Adipose tissue (tissue), 3 donors: ENCODE measurements at regions not wholly inside any gene's neighbourhood (a gene's known extent, or its start where the extent isn't known, plus 50 kb on each side); places are given as distances from the start of the nearest gene placed in this dataset.

Experiments used
- H3K27ac ChIP-seq: one replicate; pipeline ENCODE4 v1.5.1; 2013; ENCODE audit warnings: low read depth, low read length
- WGBS, 3 donors: extraction: QIAGEN DNeasy Blood & Tissue Kit; methylation state at CpG; one replicate each; pipeline ENCODE4 v1.1.7; 2013; 5-methylcytosine and 5-hydroxymethylcytosine counted together
- donor health status: healthy with polysubstance abuse.
- donor health status: Bipolar disorder and iron deficiency.
- donor health status: healthy.

DNA sequence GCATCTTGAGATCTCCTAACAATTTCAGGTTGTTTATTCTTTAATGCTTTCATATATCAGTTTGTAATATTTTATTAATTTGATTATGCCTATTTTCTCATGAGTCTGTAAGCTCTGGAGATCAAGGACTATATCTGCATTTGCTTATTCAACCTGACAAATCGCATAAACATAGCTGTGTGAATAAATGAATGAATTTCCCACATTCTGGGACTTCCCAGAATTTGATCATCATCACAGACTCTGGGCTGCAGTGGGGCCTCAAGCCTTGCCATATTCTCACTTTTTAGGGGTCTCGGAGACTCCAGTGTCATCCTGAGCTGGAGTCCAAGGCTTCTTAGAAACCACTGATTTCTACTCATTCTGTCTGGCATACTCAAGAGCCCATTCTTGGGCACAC lies 180.5 kb downstream of the DAD1 start:
- no peak overlapping the region for H3K27ac ChIP-seq
- WGBS, 3 donors = 95 to 98% (median 97%) methylated on average over 2 of the region's 2 CpGs

DNA sequence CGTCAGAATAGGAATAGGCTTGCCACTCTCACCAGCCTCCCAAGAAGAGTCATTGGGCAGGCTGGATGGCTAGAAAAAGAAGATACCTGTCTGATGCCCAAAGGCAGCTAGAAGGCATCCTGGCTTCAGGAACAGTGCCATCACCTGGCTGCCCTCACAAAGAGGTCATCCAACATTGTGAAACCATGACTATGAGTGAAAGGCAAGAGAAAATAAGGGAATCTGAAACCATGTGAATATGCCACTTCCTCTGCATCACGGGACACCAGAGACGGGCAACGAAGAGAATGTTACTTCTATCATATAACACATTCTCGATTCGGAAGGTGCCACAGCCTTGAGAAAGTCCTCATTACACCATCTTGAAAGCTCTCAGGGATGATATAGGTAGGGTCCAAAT lies 182.0 kb downstream of the DAD1 start:
- WGBS, 3 donors = 71 to 80% (median 73%) methylated on average over 6 of the region's 6 CpGs
- H3K27ac ChIP-seq = no peak overlapping the region

DNA sequence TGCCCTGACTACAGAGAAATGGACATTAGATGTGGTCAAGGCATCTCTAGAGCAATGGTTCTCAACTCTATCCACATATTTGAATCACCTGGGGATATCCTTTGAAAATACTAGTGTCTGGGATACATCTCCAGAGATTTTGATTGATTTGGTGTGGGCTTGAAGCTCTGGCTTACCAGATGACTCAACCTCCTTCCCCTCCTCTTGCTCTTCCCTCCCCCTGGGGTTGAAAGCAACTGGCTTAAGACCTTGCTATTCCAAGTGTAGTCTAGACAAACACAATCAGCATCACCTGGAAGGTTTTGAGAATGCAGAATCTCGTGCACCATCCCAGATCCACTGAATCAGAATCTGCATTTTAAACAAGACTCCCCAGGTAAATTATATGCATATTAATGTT lies 183.8 kb downstream of the DAD1 start:
- no peak overlapping the region for H3K27ac ChIP-seq
- 53 to 85% (median 81%) methylated on average over 1 of the region's 1 CpG for WGBS, 3 donors

DNA sequence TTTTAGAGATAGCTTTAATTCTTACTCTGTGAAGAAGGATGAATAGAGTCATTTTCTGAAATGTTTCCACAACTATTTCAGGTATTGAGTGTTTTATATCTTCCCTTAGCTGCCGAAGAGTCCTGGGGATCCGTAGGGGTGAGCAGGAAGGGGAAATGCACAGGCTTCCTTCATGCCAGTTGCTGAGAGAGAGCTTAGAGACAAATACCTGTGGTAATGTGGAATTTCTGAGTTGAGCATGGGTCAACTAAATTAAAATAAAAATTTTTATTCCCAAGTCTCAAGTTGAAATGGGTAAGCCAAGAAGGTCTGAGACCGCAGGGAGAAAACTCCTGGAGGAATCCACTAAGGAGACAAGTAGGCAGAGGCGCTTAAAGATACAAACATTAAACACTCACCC lies 185.7 kb downstream of the DAD1 start:
- H3K27ac ChIP-seq = no peak overlapping the region

DNA sequence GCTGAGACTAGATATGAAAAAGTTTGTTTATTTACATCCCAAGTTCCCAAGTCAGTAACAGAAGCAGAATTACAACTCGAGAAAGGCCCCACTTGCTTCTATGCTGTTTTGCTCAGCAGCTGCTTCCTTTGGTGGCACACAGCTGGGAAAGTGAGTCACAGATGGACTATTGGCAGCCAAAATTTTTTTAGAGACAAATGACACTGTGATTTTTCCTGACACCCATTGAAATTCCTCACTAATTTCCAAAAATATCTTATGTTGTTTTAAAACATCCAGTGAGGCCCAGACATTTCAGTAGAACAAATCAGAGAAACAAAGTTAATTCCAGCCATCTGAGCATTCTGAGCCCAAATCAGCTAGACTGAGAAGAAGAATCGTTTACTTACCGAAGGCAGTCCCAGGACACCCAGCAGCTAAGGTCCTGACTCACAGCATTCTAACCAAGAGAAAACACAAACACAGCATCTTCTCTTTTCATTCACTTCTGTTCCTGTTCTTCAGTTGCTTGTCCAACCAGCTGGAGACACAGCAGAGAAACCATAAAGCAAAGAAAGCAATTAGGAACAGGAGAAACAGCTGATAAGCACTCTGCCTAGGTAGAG lies 188.3 kb downstream of the DAD1 start:
- H3K27ac ChIP-seq = no peak overlapping the region
- 51 to 68% (median 59%) methylated on average over 3 of the region's 3 CpGs for WGBS, 3 donors

More for the DNA sequence above, 185.7 kb downstream of the DAD1 start:
- WGBS, 3 donors = 78 to 94% (median 83%) methylated on average over 4 of the region's 4 CpGs

DNA sequence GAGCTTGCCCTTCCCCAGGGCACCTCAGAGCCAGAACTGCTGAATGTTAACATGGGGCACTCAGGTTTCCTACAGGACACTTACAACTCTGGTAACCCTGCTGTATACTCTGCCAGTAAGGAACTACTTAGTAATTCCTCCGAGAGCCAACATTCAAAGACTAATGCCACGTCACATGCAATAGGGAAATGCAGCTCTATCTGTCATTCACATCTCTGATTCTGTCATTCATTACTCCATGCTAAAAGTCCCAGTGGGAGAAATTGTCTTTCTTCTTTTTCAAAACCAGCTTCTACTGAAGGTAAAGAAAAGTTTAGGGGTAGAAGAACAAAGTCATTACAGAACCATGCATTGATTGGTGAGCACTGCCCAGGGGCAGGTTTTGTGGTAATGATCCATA lies 189.2 kb downstream of the DAD1 start:
- WGBS, 3 donors = 74 to 96% (median 78%) methylated on average over 2 of the region's 2 CpGs
- no peak overlapping the region for H3K27ac ChIP-seq

DNA sequence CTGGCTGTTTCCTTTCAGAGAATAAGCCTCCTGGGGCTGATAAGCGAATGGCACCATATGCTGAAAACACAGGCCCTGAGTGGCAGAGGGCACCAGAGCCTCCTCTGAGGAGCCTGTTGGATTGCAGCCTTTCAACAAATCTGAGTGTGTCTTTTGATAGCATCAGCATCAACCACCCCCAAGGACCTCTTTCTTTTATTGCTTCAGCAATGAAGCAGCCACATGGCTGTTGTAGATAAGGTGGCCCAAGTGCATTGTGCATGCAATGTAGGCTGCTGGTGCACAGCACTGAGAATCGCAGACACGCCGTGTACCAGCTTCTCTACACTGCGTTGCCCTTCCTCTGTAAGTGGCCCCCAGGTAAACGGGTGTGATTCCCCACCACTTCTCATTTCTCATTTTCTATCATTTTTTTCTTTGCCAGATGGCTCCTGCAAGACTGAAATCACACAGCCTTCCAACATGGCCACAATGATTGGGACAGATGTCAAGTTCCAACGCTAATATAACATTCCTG lies 191.7 kb downstream of the DAD1 start:
- 79 to 86% (median 85%) methylated on average over 7 of the region's 7 CpGs for WGBS, 3 donors
- H3K27ac ChIP-seq = no peak overlapping the region

DNA sequence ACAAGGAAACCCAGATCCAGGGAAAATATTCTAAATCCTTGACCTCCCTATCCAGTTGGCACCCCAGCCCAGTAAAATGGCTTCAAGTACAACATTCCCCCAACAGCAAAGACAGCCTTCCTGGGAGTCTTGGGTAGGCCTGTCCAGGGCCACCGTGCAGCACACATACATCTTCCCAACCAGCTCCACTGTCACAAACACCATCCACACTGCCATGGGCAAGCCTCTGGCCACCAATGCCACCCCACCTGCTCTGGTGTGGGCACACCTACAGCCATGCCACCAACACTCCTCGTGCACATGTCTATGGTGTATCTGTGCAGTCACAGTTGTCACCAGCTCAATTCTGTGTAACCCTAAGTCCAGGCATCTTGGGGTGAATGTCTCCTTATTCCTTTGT lies 193.2 kb downstream of the DAD1 start:
- H3K27ac ChIP-seq = no peak overlapping the region
- WGBS, 3 donors = 94 to 98% (median 95%) methylated on average over 2 of the region's 2 CpGs

DNA sequence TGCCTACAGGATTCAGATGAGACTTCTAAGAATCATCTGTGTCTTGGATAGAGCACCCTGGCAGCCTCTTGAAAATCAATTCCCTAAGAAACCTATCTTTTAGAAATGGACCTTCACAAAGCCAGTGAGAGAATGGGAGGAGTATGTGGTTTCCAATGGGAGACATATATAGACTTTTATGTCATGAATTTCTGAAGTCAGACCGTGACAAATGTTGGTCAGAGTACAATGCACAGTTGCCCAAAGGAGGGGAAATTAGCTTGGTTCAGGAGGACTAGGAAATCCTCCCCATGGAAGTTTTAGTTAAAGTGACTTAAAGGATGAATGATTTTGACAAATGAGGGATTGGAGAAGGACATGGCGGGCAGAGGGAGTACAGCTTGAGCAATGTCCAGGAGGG lies 194.4 kb downstream of the DAD1 start:
- H3K27ac ChIP-seq = no peak overlapping the region
- 78 to 89% (median 88%) methylated on average over 2 of the region's 2 CpGs for WGBS, 3 donors

DNA sequence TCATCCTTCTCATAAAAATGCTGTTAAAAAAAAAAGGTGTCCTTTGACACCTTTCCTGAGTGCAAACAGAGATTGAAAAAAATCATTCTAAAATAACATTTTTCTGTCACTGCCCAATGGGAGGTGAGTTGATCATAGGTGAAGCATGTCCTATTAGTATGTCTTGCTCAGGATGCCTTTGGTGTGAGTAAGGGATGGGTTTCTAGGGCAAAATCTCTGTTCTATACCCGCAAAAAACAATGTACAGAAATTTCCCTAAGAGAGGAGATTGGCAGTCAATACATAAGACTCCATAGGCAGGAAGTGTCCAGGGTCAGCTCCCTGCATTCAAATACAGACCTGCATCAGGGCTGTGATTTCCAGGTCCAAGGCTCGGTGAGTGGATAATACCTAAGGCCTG lies 195.2 kb downstream of the DAD1 start:
- H3K27ac ChIP-seq = no peak overlapping the region
- 77 to 85% (median 85%) methylated on average over 2 of the region's 2 CpGs for WGBS, 3 donors

DNA sequence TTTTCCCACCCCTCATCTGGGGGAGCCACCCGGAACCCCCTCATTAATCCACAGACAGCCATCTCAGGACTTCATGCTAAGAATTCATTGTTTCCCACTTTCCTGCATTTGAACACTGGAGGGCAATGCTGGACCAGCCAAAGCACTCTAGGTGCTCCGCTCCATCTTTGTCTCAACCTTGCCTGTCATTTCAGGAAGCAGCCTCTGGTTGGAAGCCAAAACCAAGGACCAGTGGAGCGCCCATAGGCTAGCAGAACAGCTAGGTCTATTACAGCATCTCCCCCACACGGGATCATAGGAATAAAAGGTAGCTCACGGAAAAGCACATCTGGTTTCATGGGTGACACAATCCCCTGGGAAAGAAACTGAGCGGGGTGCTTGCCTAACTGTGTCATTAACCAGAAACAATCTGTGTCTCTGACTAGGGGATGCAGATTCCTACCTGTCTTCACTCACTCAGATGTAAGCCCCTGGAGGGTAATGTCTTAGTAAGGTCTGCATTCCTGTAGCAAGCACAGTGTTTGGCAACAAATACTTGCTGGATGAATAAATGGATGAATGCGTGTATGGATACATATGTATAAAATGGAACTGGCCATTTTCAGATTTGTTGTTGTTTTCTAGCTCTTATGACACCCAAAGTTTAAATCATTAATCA lies 197.0 kb downstream of the DAD1 start:
- no peak overlapping the region for H3K27ac ChIP-seq
- 29 to 39% (median 36%) methylated on average over 7 of the region's 7 CpGs for WGBS, 3 donors

DNA sequence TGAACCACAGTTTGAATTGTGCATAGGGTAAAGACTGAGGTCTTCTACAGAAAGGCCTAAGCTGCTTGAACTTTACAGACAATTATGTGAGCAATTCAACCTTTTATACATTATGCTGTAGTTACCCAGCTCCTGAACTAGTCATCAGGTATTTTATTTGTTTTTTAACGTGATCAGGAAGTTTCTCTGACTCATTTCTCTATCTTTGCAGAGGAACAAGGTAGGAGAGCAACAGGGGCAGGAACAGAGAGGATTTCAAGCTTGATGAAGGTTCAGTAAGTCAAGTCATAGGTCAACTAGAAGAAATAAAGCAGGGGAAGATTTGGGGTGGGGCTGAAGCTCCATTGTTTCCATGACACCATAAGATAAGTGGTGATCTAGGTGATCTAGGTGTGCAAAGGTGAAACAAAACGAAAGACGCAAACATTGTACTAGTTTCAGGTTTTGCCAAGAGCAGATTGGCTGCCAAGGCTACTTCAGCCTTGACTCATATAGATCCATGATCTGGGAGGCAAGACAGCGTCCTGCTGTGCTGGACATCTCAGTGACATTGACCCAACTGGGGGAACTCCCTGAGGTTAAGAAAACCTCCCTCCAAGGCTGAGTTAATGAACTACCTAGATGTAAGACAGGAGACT lies 198.1 kb downstream of the DAD1 start:
- WGBS, 3 donors = 26 to 71% (median 69%) methylated on average over 4 of the region's 4 CpGs
- H3K27ac ChIP-seq = no peak overlapping the region

DNA sequence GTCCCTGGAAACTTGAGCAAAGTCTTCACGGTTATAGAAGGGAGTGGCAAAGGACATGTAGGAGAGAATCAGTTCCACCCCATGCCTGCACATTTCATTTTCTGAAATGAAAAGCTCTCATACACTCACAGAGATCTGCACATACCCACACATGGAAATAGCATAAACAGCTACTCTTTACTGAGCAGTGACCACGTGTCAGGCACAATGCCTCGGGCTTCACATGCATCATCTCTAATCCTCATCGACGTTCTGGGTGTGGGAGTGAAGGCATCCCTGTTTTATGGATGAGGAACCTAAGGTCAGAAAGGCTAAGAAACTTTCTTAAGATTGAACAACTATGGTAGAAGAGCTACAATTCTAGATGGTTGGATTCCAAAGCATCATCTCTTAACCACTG lies 198.8 kb downstream of the DAD1 start:
- 64 to 83% (median 83%) methylated on average over 5 of the region's 5 CpGs for WGBS, 3 donors

DNA sequence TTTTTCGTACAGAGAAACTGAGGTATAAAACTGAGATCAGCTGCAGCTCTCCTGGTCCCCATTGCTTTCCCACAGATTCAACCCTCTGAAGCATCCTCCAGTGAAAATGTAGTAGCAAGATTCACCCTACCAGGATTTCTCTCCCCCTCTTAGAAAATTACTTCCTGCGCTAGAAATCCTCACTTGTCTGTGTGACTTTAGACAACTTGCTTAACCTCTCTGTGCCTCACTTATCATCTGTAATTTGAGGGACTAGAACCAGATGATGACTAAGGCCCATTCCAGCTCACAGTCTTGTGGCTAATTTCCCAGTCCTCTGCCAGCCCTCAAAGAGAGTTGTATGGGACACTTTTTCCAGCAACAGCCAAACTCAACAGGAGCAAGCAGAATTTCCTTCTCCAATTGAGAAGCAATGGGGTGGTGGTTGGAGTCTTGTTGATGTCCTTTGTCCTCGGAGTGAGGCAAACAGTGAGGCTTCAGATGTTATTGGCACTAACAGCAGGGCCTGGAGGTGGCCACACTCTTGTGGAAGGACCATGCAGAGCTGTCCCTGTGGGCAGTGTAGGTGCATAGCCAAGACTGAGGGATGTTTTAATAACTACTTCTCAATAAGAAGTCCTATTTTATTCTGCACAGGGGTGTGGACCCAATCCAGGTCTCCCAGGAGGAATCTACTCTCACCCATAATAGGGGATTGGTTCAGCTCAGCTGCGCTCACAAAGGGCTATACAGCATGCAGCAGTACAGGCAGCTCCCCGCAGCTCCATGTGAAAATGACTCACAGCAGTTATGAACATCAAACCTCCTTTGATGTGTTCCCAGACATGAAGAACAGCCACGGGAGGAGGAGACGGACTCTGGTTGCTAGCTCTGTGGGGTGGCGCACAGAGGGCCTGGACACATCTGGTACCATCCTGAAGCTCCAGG lies 200.1 kb downstream of the DAD1 start:
- no peak overlapping the region for H3K27ac ChIP-seq
- WGBS, 3 donors = 82 to 89% (median 85%) methylated on average over 8 of the region's 8 CpGs

More for the DNA sequence above, 198.8 kb downstream of the DAD1 start:
- no peak overlapping the region for H3K27ac ChIP-seq

DNA sequence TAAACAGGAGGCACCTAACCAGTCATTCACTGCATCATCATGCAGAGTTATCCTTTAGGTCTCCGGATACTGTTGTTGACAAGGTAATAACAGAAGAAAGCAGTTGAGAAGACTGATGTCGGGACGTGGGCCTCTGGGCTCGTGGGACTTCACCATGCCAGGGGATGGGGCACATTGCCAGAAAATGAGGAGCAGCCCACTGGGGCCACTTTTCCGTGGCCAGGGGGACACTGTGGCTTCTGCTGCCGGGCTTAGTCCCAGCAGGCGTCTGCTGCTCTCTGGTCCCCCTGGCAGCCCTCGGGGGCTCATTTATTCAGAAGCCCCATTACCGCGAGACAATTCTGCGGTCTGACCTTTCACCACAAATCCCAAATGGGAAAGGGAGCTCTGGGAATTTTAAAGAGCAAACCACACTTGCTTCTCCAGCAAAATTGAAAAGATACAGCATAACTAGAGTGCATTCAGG lies 201.2 kb downstream of the DAD1 start:
- no peak overlapping the region for H3K27ac ChIP-seq
- WGBS, 3 donors = 44 to 50% (median 48%) methylated on average over 11 of the region's 11 CpGs

DNA sequence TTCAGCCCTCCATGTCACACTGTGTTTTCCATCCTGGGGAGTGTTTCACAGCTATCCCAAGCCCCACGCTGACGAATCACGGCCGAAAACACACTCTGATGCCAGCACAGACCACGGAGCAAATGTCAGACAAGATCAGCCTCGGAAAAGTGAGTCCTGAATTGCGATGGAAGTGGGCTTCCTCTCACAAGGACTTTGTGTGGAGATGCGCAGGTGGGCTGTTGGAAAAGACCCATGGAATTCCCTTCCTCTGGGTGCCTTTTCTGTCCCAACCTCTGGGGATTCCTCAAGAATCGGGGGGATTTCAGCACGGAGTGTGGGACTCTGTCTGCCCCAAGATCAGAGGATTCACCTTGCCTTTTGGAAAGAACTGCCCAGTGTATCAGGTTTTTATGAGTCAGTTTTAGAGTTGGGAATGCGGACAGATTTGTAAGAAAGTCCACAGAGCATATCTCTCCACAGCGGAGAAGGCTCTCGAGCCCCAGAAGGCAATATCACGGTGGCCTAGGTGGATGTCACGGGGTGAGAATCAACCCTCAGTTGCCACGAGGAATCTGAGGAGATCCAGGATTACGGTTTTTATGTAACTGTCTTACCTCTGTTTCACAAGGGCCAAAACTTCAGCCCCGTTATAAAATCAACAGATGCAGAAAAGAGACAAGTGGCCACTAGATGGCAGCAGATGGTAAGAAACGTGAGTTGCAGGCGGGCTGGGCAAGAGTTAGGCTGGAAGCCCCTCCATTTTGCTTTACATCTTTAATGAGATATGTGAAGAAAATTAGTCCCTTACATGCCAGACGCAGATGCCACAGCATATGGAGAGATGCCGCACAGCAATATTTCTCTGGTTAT lies 201.9 kb downstream of the DAD1 start:
- H3K27ac ChIP-seq = no peak overlapping the region
- WGBS, 3 donors = 47 to 54% (median 51%) methylated on average over 22 of the region's 22 CpGs

DNA sequence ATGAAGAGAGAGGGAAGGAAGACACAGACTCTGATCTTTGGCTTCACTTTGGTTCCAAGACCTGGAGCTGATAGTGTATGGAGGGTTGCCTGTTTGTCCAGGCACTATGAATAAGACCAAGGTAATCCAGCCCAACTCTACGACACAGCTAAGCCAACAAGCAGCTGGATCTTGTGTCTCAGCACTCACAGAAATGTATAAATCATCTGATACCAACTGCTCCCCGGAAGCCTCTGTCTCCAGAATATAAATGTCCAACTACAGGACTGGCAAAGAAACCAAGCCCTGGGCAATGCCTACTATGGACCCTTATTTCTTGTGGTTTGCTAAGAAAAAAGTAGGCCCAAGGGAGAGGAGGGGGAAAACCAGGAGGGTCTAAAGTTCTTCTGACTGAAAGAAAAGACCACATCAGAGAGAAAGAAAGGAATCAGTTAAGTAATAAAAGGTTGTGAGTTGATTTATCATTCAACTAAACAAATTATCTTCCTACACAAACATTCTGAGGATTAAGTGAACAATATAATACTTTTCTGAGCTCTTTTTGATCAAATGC lies 204.0 kb downstream of the DAD1 start:
- H3K27ac ChIP-seq = no peak overlapping the region
- 76 to 90% (median 87%) methylated on average over 2 of the region's 2 CpGs for WGBS, 3 donors
